ENCODE measurements at regions not wholly inside any gene's neighbourhood (a gene's known extent, or its start where the extent isn't known, plus 50 kb on each side); places are given as distances from the start of the nearest gene placed in this dataset.

DNA sequence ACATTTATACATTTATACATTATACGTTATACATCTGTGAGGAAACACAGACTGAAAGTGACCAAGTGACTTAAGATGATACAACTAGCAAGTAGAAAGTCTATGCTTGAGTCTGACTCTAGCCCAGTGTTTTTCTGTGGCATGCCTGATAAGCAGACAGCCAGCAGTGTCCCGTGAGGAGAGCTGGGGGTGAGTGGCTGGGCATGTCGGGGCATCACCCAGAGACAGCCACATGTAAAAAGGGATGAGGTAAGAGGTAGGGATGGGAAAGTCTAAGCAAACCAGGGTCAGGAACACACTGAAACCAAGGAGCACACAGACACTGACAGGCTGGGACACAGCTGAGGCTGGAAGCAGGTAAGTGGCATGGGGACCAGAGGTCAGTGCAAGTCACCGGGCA lies 333.2 kb downstream of the FOXO1 start:
- Histone ChIP-seq H3K36me3 (ENCODE audit: control insufficient read depth, insufficient read depth, low read length) (no peaks in the 10 kb centered on the region), H3K27me3 (ENCODE audit: control insufficient read depth, insufficient read depth, low read length) (no peaks in the 10 kb centered on the region), H3K4me3 (ENCODE audit: low read depth, low read length) (no peak overlapping the region)
- CTCF ChIA-PET: no interaction called here
- POLR2A ChIA-PET: no interaction called here
- no peak for DNase-seq (ENCODE audit: low read depth)
- TF ChIP-seq, protein P1, sequence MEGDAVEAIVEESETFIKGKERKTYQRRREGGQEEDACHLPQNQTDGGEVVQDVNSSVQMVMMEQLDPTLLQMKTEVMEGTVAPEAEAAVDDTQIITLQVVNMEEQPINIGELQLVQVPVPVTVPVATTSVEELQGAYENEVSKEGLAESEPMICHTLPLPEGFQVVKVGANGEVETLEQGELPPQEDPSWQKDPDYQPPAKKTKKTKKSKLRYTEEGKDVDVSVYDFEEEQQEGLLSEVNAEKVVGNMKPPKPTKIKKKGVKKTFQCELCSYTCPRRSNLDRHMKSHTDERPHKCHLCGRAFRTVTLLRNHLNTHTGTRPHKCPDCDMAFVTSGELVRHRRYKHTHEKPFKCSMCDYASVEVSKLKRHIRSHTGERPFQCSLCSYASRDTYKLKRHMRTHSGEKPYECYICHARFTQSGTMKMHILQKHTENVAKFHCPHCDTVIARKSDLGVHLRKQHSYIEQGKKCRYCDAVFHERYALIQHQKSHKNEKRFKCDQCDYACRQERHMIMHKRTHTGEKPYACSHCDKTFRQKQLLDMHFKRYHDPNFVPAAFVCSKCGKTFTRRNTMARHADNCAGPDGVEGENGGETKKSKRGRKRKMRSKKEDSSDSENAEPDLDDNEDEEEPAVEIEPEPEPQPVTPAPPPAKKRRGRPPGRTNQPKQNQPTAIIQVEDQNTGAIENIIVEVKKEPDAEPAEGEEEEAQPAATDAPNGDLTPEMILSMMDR (IDR thresholded peaks at IDR 0.05; ENCODE audit: insufficient read depth, low read depth, low read length): no peak

DNA sequence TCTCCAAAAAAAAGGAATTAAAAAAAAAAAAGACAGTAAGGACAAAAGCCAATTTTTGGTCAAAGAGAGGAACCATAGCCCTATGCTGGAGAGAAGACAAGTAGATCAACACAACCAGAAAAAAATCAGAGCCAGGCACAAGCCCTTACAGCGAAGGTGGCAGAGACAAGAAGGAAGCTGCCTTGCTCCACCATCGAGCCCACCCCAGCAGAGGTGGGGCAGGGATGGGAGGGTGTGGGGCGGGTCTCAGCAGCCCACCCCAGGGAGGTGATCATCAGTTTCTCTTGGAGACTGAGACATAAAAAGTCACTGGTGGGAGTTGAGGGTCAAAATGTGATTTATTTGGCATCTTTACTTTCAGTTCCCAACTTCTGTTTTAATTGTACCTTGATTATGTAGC lies 332.4 kb downstream of the FOXO1 start:
- no peaks in the 10 kb centered on the region for H3K36me3 ChIP-seq (ENCODE audit: control insufficient read depth, insufficient read depth, low read length)
- H3K4me3 ChIP-seq (ENCODE audit: low read depth, low read length): no peak overlapping the region
- ChIA-PET POLR2A (no interaction called here), CTCF (no interaction called here)
- no peak for DNase-seq (ENCODE audit: low read depth)
- H3K27me3 ChIP-seq (ENCODE audit: control insufficient read depth, insufficient read depth, low read length): no peaks in the 10 kb centered on the region
- TF ChIP-seq, protein P1 (IDR thresholded peaks at IDR 0.05; ENCODE audit: insufficient read depth, low read depth, low read length): no peak

DNA sequence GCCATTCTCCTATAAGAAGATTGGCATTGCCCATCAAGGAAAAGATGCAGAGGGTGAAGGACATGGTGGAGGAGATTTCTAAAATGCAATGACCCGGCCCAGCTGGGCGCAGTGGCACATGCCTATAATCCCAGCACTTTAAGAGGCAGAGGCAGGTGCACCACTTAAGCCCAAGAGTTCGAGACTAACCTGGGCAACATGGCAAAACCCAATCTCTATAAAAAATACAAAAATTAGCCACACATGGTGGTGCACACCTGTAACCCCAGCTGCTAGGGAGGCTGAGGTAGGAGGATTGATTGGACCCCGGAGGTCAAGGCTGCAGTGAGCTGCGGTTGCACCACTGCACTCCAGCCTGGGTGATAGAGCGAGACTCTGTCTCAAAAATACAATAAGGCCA lies 331.8 kb downstream of the FOXO1 start:
- CTCF ChIA-PET: no interaction called here

DNA sequence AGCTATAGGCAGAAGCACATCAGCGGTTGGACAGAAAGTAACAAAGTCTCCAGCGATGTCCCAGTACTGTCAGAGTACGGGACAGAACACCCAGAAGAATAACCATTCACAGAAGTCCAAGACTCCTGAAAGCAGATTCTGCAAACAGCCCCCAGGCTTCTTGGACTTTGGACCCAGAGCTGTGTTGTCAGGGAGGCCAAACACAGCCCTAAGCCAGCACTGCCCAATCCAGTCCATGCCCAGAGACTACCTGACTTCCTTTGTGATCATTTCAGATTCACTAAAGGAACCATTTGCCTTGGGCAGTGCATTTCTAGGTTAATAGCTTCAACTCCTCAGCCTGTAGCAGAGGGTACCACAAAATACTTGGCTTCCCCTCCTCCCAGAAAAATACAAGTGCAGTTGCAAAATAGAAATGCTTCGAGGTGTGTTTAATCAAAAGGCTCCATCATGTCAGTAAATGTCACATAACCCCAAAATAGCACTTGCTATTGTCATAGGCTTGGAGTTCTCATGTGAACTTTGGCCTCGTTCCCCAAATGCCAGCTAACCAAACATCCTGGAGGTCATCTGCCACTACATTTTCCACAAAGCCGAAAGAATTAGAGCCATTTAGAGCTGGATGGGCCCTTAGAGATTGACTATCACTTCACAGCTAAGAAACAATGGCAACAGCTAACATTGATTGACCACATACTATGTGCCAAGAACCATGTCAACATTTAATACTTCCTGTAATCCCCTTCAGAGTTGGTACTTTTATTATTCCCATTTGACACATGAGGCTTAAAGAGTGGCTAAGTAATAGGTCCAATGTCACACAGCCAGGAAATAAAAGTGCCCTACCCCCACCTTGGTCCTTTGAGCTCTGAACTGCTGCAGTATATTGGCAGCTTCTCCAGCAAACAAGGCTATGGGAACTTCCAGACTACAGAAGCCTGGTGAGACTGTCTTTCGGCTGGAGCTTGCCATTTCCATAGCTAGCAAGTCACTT lies 329.9 kb downstream of the FOXO1 start:
- no peak overlapping the region for H3K4me3 ChIP-seq (ENCODE audit: low read depth, low read length)
- TF ChIP-seq, protein P1 (IDR thresholded peaks at IDR 0.05; ENCODE audit: insufficient read depth, low read depth, low read length): no peak
- H3K36me3 ChIP-seq (ENCODE audit: control insufficient read depth, insufficient read depth, low read length): no peaks in the 10 kb centered on the region
- no peak for DNase-seq (ENCODE audit: low read depth)
- ChIA-PET CTCF (no interaction called here), POLR2A (no interaction called here)
- H3K27me3 ChIP-seq (ENCODE audit: control insufficient read depth, insufficient read depth, low read length): no peaks in the 10 kb centered on the region

More for the DNA sequence above, 331.8 kb downstream of the FOXO1 start:
- Histone ChIP-seq H3K27me3 (ENCODE audit: control insufficient read depth, insufficient read depth, low read length) (no peaks in the 10 kb centered on the region), H3K36me3 (ENCODE audit: control insufficient read depth, insufficient read depth, low read length) (no peaks in the 10 kb centered on the region), H3K4me3 (ENCODE audit: low read depth, low read length) (no peak overlapping the region)
- no peak for DNase-seq (ENCODE audit: low read depth)
- POLR2A ChIA-PET: no interaction called here
- TF ChIP-seq, protein P1 (IDR thresholded peaks at IDR 0.05; ENCODE audit: insufficient read depth, low read depth, low read length): no peak

DNA sequence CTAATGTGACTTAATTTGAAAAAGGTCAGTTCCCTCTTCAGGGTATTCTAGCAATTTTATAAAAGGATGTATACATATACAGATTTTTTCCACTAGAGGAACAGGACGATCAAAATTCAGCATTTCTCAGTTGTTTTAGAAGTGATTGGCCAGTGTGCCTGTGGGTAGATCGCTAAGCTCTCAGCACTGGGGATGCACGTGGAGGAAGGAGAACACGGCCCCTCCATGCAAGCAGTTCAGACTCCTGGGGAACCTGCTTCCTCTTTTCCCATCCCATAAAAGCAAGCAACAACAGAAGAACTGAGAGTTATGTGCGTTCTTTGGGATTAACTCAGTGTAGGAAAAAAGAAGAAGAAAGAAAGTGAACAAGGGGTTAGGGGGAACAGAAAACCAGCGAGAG lies 328.8 kb downstream of the FOXO1 start:
- CTCF ChIA-PET: no interaction called here
- no peaks in the 10 kb centered on the region for H3K36me3 ChIP-seq (ENCODE audit: control insufficient read depth, insufficient read depth, low read length)
- POLR2A ChIA-PET: no interaction called here
- H3K27me3 ChIP-seq (ENCODE audit: control insufficient read depth, insufficient read depth, low read length): no peaks in the 10 kb centered on the region
- TF ChIP-seq, protein P1 (IDR thresholded peaks at IDR 0.05; ENCODE audit: insufficient read depth, low read depth, low read length): no peak
- H3K4me3 ChIP-seq (ENCODE audit: low read depth, low read length): no peak overlapping the region
- DNase-seq (ENCODE audit: low read depth): no peak
